ENCODE measurements at regions not wholly inside any gene's neighbourhood (a gene's known extent, or its start where the extent isn't known, plus 50 kb on each side); places are given as distances from the start of the nearest gene placed in this dataset.

- Mint-ChIP-seq H3K36me3 (peaks cover 9% of the 10 kb centered on the region), H3K27ac (no peak overlapping the region), H3K9me3 (peaks cover 52% of the 10 kb centered on the region), H3K4me1 (no peaks in the 10 kb centered on the region), H3K4me3 (no peak overlapping the region), H3K27me3 (ENCODE audit: low read depth) (peaks cover 26% of the 10 kb centered on the region)
- CTCF ChIA-PET: no interaction called here
- TF ChIP-seq ZNF416 (CRISPR knock-in tag; IDR thresholded peaks at IDR 0.05) (no peak), ZNF232 (CRISPR knock-in tag; IDR thresholded peaks at IDR 0.05) (no peak), EMX1 (CRISPR knock-in tag; IDR thresholded peaks at IDR 0.05) (no peak), FOXP4 (CRISPR knock-in tag; IDR thresholded peaks at IDR 0.05) (no peak), TCF7 (CRISPR knock-in tag; IDR thresholded peaks at IDR 0.05; ENCODE audit: low read depth) (no peak), ZBTB21 (CRISPR knock-in tag; IDR thresholded peaks at IDR 0.05; ENCODE audit: borderline replicate concordance) (no peak), PRRX2 (CRISPR knock-in tag; IDR thresholded peaks at IDR 0.05) (no peak), ERG (CRISPR knock-in tag; IDR thresholded peaks at IDR 0.05) (no peak), CDX4 (CRISPR knock-in tag; IDR thresholded peaks at IDR 0.05; ENCODE audit: borderline replicate concordance) (no peak), IRF2 (CRISPR knock-in tag; IDR thresholded peaks at IDR 0.05; ENCODE audit: borderline replicate concordance, low read depth) (no peak), MYBL2 (CRISPR knock-in tag; IDR thresholded peaks at IDR 0.05) (no peak), ESRRA (CRISPR knock-in tag; IDR thresholded peaks at IDR 0.05; ENCODE audit: borderline replicate concordance) (no peak), ZNF138 (CRISPR knock-in tag; conservative IDR thresholded peaks at IDR 0.05) (no peak), ZNF396 (CRISPR knock-in tag; IDR thresholded peaks at IDR 0.05; ENCODE audit: borderline replicate concordance) (no peak)
- POLR2A ChIA-PET: no interaction called here
- ATAC-seq (no peak), DNase-seq (ENCODE audit: low spot score) (no peak)
Observed at GRCh38 chrX:116031331-116031730, 139.2 kb upstream of the AGTR2 start.

Data from WTC11 (cell line).